Neural cell (in vitro differentiated cells): ENCODE measurements at regions not wholly inside any gene's neighbourhood (a gene's known extent, or its start where the extent isn't known, plus 50 kb on each side); places are given as distances from the start of the nearest gene placed in this dataset.

Experiments
- EP300 ChIP-seq: fragments of 450-650 bp; conservative IDR thresholded peaks from 2 replicates; pipeline ENCODE4 v1.6.1; 2014; ENCODE audit warnings: antibody characterized with exemption, mild to moderate bottlenecking, moderate library complexity; ENCODE audit not compliant: poor library complexity, severe bottlenecking
- EZH2 ChIP-seq: fragments of 200-600, 300-800 bp; shearing (Covaris generic), sonication (generic); IDR thresholded peaks from 2 replicates; pipeline ENCODE4 v1.6.1; 2014; ENCODE audit warnings: antibody characterized with exemption, low read length, borderline replicate concordance, mild to moderate bottlenecking; ENCODE audit not compliant: insufficient read depth, poor library complexity, severe bottlenecking
- SMC3 ChIP-seq: fragments of 450-650 bp; conservative IDR thresholded peaks from 2 replicates; pipeline ENCODE4 v1.6.1; 2014; ENCODE audit warnings: antibody characterized with exemption, mild to moderate bottlenecking, moderate library complexity; ENCODE audit not compliant: poor library complexity
- TAF1 ChIP-seq: IDR thresholded peaks from 2 replicates; pipeline ENCODE4 v1.6.1; 2012; ENCODE audit warnings: low read depth
- TF ChIP-seq, protein P1 (sequence below): fragments of 450-650 bp; IDR thresholded peaks from 2 replicates; pipeline ENCODE4 v1.5.1; 2014; ENCODE audit warnings: antibody characterized with exemption, mild to moderate bottlenecking, moderate library complexity; ENCODE audit not compliant: poor library complexity, severe bottlenecking
- TF ChIP-seq, protein P2 (sequence below): IDR thresholded peaks from 2 replicates; pipeline ENCODE4 v1.6.1; 2012; ENCODE audit warnings: borderline replicate concordance

DNA sequence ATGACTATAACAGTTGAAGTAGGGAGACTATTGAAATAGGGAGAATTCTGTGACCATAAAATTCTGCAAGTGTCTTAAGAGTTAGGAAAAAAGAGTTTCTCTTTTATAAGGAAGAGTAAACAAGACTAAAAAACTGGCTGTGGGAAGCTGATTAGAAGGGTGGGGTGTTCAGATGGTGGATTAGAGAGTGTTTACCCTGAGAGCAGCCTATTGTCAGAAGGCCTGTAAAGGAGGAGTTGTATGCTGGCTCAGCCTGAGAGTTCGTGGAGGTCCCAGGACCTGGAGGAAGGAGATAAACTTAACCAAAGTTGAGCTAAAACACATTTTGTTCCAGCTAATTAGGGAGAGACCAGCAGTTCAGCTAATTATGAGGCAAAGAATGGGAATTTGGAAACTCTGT lies 629.7 kb downstream of the PCDH7 start:
- TF ChIP-seq, protein P1, sequence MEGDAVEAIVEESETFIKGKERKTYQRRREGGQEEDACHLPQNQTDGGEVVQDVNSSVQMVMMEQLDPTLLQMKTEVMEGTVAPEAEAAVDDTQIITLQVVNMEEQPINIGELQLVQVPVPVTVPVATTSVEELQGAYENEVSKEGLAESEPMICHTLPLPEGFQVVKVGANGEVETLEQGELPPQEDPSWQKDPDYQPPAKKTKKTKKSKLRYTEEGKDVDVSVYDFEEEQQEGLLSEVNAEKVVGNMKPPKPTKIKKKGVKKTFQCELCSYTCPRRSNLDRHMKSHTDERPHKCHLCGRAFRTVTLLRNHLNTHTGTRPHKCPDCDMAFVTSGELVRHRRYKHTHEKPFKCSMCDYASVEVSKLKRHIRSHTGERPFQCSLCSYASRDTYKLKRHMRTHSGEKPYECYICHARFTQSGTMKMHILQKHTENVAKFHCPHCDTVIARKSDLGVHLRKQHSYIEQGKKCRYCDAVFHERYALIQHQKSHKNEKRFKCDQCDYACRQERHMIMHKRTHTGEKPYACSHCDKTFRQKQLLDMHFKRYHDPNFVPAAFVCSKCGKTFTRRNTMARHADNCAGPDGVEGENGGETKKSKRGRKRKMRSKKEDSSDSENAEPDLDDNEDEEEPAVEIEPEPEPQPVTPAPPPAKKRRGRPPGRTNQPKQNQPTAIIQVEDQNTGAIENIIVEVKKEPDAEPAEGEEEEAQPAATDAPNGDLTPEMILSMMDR, result no peak
- TF ChIP-seq TAF1 (no peak), SMC3 (no peak), EP300 (no peak), EZH2 (no peak)
- TF ChIP-seq, protein P2, sequence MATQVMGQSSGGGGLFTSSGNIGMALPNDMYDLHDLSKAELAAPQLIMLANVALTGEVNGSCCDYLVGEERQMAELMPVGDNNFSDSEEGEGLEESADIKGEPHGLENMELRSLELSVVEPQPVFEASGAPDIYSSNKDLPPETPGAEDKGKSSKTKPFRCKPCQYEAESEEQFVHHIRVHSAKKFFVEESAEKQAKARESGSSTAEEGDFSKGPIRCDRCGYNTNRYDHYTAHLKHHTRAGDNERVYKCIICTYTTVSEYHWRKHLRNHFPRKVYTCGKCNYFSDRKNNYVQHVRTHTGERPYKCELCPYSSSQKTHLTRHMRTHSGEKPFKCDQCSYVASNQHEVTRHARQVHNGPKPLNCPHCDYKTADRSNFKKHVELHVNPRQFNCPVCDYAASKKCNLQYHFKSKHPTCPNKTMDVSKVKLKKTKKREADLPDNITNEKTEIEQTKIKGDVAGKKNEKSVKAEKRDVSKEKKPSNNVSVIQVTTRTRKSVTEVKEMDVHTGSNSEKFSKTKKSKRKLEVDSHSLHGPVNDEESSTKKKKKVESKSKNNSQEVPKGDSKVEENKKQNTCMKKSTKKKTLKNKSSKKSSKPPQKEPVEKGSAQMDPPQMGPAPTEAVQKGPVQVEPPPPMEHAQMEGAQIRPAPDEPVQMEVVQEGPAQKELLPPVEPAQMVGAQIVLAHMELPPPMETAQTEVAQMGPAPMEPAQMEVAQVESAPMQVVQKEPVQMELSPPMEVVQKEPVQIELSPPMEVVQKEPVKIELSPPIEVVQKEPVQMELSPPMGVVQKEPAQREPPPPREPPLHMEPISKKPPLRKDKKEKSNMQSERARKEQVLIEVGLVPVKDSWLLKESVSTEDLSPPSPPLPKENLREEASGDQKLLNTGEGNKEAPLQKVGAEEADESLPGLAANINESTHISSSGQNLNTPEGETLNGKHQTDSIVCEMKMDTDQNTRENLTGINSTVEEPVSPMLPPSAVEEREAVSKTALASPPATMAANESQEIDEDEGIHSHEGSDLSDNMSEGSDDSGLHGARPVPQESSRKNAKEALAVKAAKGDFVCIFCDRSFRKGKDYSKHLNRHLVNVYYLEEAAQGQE, result no peak
